Activated CD8-positive, alpha-beta memory T cell treated with anti-CD3 and anti-CD28 coated beads, Interleukin-2, amount 10 ng/mL, durations not matched to agents 7 days and 5 days (primary cell): ENCODE measurements at regions not wholly inside any gene's neighbourhood (a gene's known extent, or its start where the extent isn't known, plus 50 kb on each side); places are given as distances from the start of the nearest gene placed in this dataset.
A peak's percentile ranks its signal among the peaks of the same experiment; 100 is the strongest.
"Not testable (repeated sequence)": the region's sequence is repeated elsewhere in the genome, so short reads cannot be mapped to it uniquely, and the experiment has no call there.

Source experiments
- ATAC-seq: fragments of 150-1000 bp; cut with Tn5 transposase; one replicate; pipeline ENCODE4 v1.10.0; 2021; ENCODE audit warnings: moderate library complexity
- CTCF ChIA-PET: fragments of 350-600 bp; sonication (Branson Sonifier 250); formaldehyde crosslinking; loops from one replicate; lab custom pipeline; 2021; ENCODE audit warnings: antibody characterized with exemption; lab: Charles Lee
- DNase-seq: peaks from one replicate; pipeline ENCODE4 v3.0.0-alpha.2; 2020
- H3K27ac Mint-ChIP-seq: one replicate; pipeline ENCODE4 v1.8.0; 2021; ENCODE audit warnings: mild to moderate bottlenecking, mixed read lengths
- H3K27me3 Mint-ChIP-seq: one replicate; pipeline ENCODE4 v1.8.0; 2021; ENCODE audit warnings: mixed read lengths
- H3K36me3 Mint-ChIP-seq: one replicate; pipeline ENCODE4 v1.8.0; 2021; ENCODE audit warnings: mild to moderate bottlenecking, mixed read lengths
- H3K4me1 Mint-ChIP-seq: one replicate; pipeline ENCODE4 v1.8.0; 2021; ENCODE audit warnings: mixed read lengths
- H3K4me3 Mint-ChIP-seq: one replicate; pipeline ENCODE4 v1.8.0; 2021; ENCODE audit warnings: mild to moderate bottlenecking, moderate library complexity, mixed read lengths
- H3K9me3 Mint-ChIP-seq: one replicate; pipeline ENCODE4 v1.8.0; 2022; ENCODE audit warnings: low read depth, mixed read lengths

- H3K4me1 Mint-ChIP-seq, DNase-seq, ATAC-seq, H3K27ac Mint-ChIP-seq, CTCF ChIA-PET, H3K4me3 Mint-ChIP-seq, H3K27me3 Mint-ChIP-seq, H3K9me3 Mint-ChIP-seq, H3K36me3 Mint-ChIP-seq: not testable (repeated sequence)
Observed at GRCh38 chr3:195985348-195985920, 77.1 kb upstream of the TNK2 start.

GRCh38 chr3:195984392-195985030, 76.2 kb upstream of the TNK2 start:
- CTCF ChIA-PET, DNase-seq, H3K9me3 Mint-ChIP-seq, ATAC-seq, H3K27ac Mint-ChIP-seq, H3K4me1 Mint-ChIP-seq, H3K27me3 Mint-ChIP-seq, H3K4me3 Mint-ChIP-seq: not testable (repeated sequence)
- peaks cover 12% of the 10 kb centered on the region for H3K36me3 Mint-ChIP-seq

- H3K27me3 Mint-ChIP-seq, DNase-seq: not testable (repeated sequence)
Observed at GRCh38 chr3:195983880-195984279, 75.5 kb upstream of the TNK2 start.

GRCh38 chr3:195982754-195983153, 74.4 kb upstream of the TNK2 start:
- ATAC-seq = not testable (repeated sequence)

More at GRCh38 chr3:195983880-195984279, 75.5 kb upstream of the TNK2 start:
- H3K4me3 Mint-ChIP-seq, H3K27ac Mint-ChIP-seq, ATAC-seq, CTCF ChIA-PET, H3K9me3 Mint-ChIP-seq, H3K4me1 Mint-ChIP-seq: not testable (repeated sequence)
- peaks cover 14% of the 10 kb centered on the region for H3K36me3 Mint-ChIP-seq

GRCh38 chr3:195981778-195982177, 73.4 kb upstream of the TNK2 start:
- H3K4me1 Mint-ChIP-seq = not testable (repeated sequence)

More at GRCh38 chr3:195982754-195983153, 74.4 kb upstream of the TNK2 start:
- DNase-seq, H3K27ac Mint-ChIP-seq, CTCF ChIA-PET, H3K9me3 Mint-ChIP-seq, H3K4me1 Mint-ChIP-seq, H3K4me3 Mint-ChIP-seq, H3K27me3 Mint-ChIP-seq: not testable (repeated sequence)
- peaks cover 14% of the 10 kb centered on the region for H3K36me3 Mint-ChIP-seq

GRCh38 chr3:195979877-195980276, 71.5 kb upstream of the TNK2 start:
- H3K27me3 Mint-ChIP-seq, CTCF ChIA-PET, H3K4me1 Mint-ChIP-seq, H3K4me3 Mint-ChIP-seq, H3K9me3 Mint-ChIP-seq, DNase-seq, ATAC-seq, H3K27ac Mint-ChIP-seq: not testable (repeated sequence)
- H3K36me3 Mint-ChIP-seq = peaks cover 21% of the 10 kb centered on the region

More at GRCh38 chr3:195981778-195982177, 73.4 kb upstream of the TNK2 start:
- ATAC-seq, H3K27me3 Mint-ChIP-seq, H3K27ac Mint-ChIP-seq, H3K9me3 Mint-ChIP-seq, H3K4me3 Mint-ChIP-seq, CTCF ChIA-PET, DNase-seq: not testable (repeated sequence)
- peaks cover 14% of the 10 kb centered on the region for H3K36me3 Mint-ChIP-seq

- peak; percentile 43 for DNase-seq
- H3K4me3 Mint-ChIP-seq, H3K4me1 Mint-ChIP-seq, H3K9me3 Mint-ChIP-seq, H3K27me3 Mint-ChIP-seq, CTCF ChIA-PET: not testable (repeated sequence)
- peak; percentile 73 for ATAC-seq
- peak overlapping the region; percentile 49 for H3K27ac Mint-ChIP-seq
- peaks cover 23% of the 10 kb centered on the region for H3K36me3 Mint-ChIP-seq
Observed at GRCh38 chr3:195978585-195978984, 70.2 kb upstream of the TNK2 start.

GRCh38 chr3:195976876-195977275, 68.5 kb upstream of the TNK2 start:
- H3K27ac Mint-ChIP-seq = not testable (repeated sequence)

GRCh38 chr3:195974281-195974680, 65.9 kb upstream of the TNK2 start:
- ATAC-seq, H3K27me3 Mint-ChIP-seq, DNase-seq, H3K4me1 Mint-ChIP-seq, H3K9me3 Mint-ChIP-seq, H3K4me3 Mint-ChIP-seq, CTCF ChIA-PET, H3K27ac Mint-ChIP-seq: not testable (repeated sequence)
- peaks cover 34% of the 10 kb centered on the region for H3K36me3 Mint-ChIP-seq

More at GRCh38 chr3:195976876-195977275, 68.5 kb upstream of the TNK2 start:
- H3K36me3 Mint-ChIP-seq = peaks cover 19% of the 10 kb centered on the region
- H3K27me3 Mint-ChIP-seq, H3K4me1 Mint-ChIP-seq, H3K9me3 Mint-ChIP-seq, H3K4me3 Mint-ChIP-seq, CTCF ChIA-PET, DNase-seq: not testable (repeated sequence)
- peak; percentile 25 for ATAC-seq

GRCh38 chr3:195970873-195971272, 62.5 kb upstream of the TNK2 start:
- H3K27me3 Mint-ChIP-seq, CTCF ChIA-PET, DNase-seq, H3K9me3 Mint-ChIP-seq, H3K4me1 Mint-ChIP-seq, H3K4me3 Mint-ChIP-seq, H3K27ac Mint-ChIP-seq, ATAC-seq: not testable (repeated sequence)
- peaks cover 35% of the 10 kb centered on the region for H3K36me3 Mint-ChIP-seq

- H3K27me3 Mint-ChIP-seq, H3K27ac Mint-ChIP-seq, H3K4me3 Mint-ChIP-seq, H3K4me1 Mint-ChIP-seq, DNase-seq, CTCF ChIA-PET, H3K9me3 Mint-ChIP-seq: not testable (repeated sequence)
- peak; percentile 22 for ATAC-seq
- peaks cover 34% of the 10 kb centered on the region for H3K36me3 Mint-ChIP-seq
Observed at GRCh38 chr3:195969838-195970776, 61.8 kb upstream of the TNK2 start.

GRCh38 chr3:195969341-195969740, 61.0 kb upstream of the TNK2 start:
- H3K36me3 Mint-ChIP-seq = peaks cover 37% of the 10 kb centered on the region
- H3K27ac Mint-ChIP-seq, H3K4me1 Mint-ChIP-seq, ATAC-seq, CTCF ChIA-PET, H3K9me3 Mint-ChIP-seq, H3K27me3 Mint-ChIP-seq, H3K4me3 Mint-ChIP-seq, DNase-seq: not testable (repeated sequence)

- ATAC-seq, H3K4me1 Mint-ChIP-seq, CTCF ChIA-PET, H3K27me3 Mint-ChIP-seq, DNase-seq, H3K4me3 Mint-ChIP-seq, H3K27ac Mint-ChIP-seq, H3K9me3 Mint-ChIP-seq: not testable (repeated sequence)
- peaks cover 33% of the 10 kb centered on the region for H3K36me3 Mint-ChIP-seq
Observed at GRCh38 chr3:195968104-195968503, 59.8 kb upstream of the TNK2 start.
